ENCODE measurements at regions not wholly inside any gene's neighbourhood (a gene's known extent, or its start where the extent isn't known, plus 50 kb on each side); places are given as distances from the start of the nearest gene placed in this dataset.

- TF ChIP-seq CTCF (IDR thresholded peaks at IDR 0.05; ENCODE audit: low read depth, low read length, missing control alignments), result peak; percentile 63
- no peak overlapping the region for H3K4me3 ChIP-seq (replicated peaks; ENCODE audit: low read depth, low read length)
- DNase-seq (ENCODE audit: extremely low read depth, low read depth), result peak; percentile 56
Observed at GRCh38 chr6:152863618-152864326, 113.2 kb downstream of the VIP start.

- no peak overlapping the region for H3K4me3 ChIP-seq (replicated peaks; ENCODE audit: low read depth, low read length)
- TF ChIP-seq CTCF (IDR thresholded peaks at IDR 0.05; ENCODE audit: low read depth, low read length, missing control alignments), result no peak
- no peak for DNase-seq (ENCODE audit: extremely low read depth, low read depth)
Observed at GRCh38 chr6:152874267-152874666, 108.6 kb downstream of the FBXO5 start.

GRCh38 chr6:152874846-152875568 lies 107.8 kb downstream of the FBXO5 start:
- H3K4me3 ChIP-seq (replicated peaks; ENCODE audit: low read depth, low read length), result no peak overlapping the region
- no peak for TF ChIP-seq CTCF (IDR thresholded peaks at IDR 0.05; ENCODE audit: low read depth, low read length, missing control alignments)
- DNase-seq (ENCODE audit: extremely low read depth, low read depth), result no peak

GRCh38 chr6:152879681-152880080 lies 103.2 kb downstream of the FBXO5 start:
- DNase-seq (ENCODE audit: extremely low read depth, low read depth), result no peak
- TF ChIP-seq CTCF (IDR thresholded peaks at IDR 0.05; ENCODE audit: low read depth, low read length, missing control alignments), result no peak
- H3K4me3 ChIP-seq (replicated peaks; ENCODE audit: low read depth, low read length), result no peak overlapping the region

GRCh38 chr6:152893187-152893586 lies 89.7 kb downstream of the FBXO5 start:
- no peak overlapping the region for H3K4me3 ChIP-seq (replicated peaks; ENCODE audit: low read depth, low read length)
- TF ChIP-seq CTCF (IDR thresholded peaks at IDR 0.05; ENCODE audit: low read depth, low read length, missing control alignments), result no peak
- DNase-seq (ENCODE audit: extremely low read depth, low read depth), result no peak

- TF ChIP-seq CTCF (IDR thresholded peaks at IDR 0.05; ENCODE audit: low read depth, low read length, missing control alignments), result no peak
- DNase-seq (ENCODE audit: extremely low read depth, low read depth), result no peak
- no peak overlapping the region for H3K4me3 ChIP-seq (replicated peaks; ENCODE audit: low read depth, low read length)
Observed at GRCh38 chr6:152896923-152897322, 85.9 kb downstream of the FBXO5 start.
